Transverse colon (tissue), 4 donors: ENCODE measurements at regions not wholly inside any gene's neighbourhood (a gene's known extent, or its start where the extent isn't known, plus 50 kb on each side); places are given as distances from the start of the nearest gene placed in this dataset.
A peak's percentile ranks its signal among the peaks of the same experiment; 100 is the strongest.
"Not testable (repeated sequence)": the region's sequence is repeated elsewhere in the genome, so short reads cannot be mapped to it uniquely, and the experiment has no call there.

Experiments used
- DNase-seq: peaks from one replicate; pipeline ENCODE4 v3.0.0-alpha.2; 2019
- H3K27ac ChIP-seq, 4 donors: fragments of 200-600 bp; sonication (generic); 2 replicates each; pipeline ENCODE4 v1.5.1; 2016 to 2018; ENCODE audit warnings: inconsistent platforms in 4 of 4
- H3K27me3 ChIP-seq: fragments of 200-600 bp; sonication (generic); 2 replicates; pipeline ENCODE4 v1.5.1; 2017; ENCODE audit warnings: inconsistent platforms
- H3K36me3 ChIP-seq, 4 donors: fragments of 200-600 bp; sonication (generic); 2 replicates each; pipeline ENCODE4 v1.5.1; 2017 to 2019; ENCODE audit warnings: inconsistent platforms in 4 of 4
- H3K4me1 ChIP-seq, 4 donors: fragments of 200-600 bp; sonication (generic); 2 replicates each; pipeline ENCODE4 v1.5.1; 2017 to 2020; ENCODE audit warnings: inconsistent platforms in 4 of 4
- H3K4me3 ChIP-seq, 4 donors: fragments of 200-600 bp; sonication (generic); 1 replicate in 1 of 4; 2 replicates in 3 of 4; pipeline versions ENCODE4 v1.5.1 to v1.6.1; 2017 to 2019; ENCODE audit warnings: inconsistent platforms in 4 of 4
- H3K9me3 ChIP-seq, 2 donors: fragments of 200-600 bp; sonication (generic); 2 replicates each; pipeline ENCODE4 v1.5.1; 2017 to 2019; ENCODE audit warnings: inconsistent platforms in 2 of 2
- CTCF ChIP-seq, 5 experiments: fragments of 200-600 bp in 3 of 5; fragments of 450-650 bp in 2 of 5; sonication (generic) in 3 of 5; IDR thresholded peaks; 1 replicate in 2 of 5; 2 replicates in 3 of 5; pipeline ENCODE4 v1.5.1; 2016 to 2017; ENCODE audit warnings: antibody characterized with exemption in 5 of 5, inconsistent platforms in 3 of 5, mild to moderate bottlenecking in 2 of 5, moderate library complexity in 1 of 5
- EP300 ChIP-seq: sonication (generic); formaldehyde crosslinking; IDR thresholded peaks from one replicate; pipeline ENCODE4 v1.6.1; 2017; ENCODE audit warnings: antibody characterized with exemption, low read depth
- POLR2A ChIP-seq: fragments of 450-650 bp; IDR thresholded peaks from one replicate; pipeline ENCODE4 v1.6.1; 2016; ENCODE audit warnings: antibody characterized with exemption, mild to moderate bottlenecking, moderate library complexity
- POLR2AphosphoS5 ChIP-seq, 3 donors: sonication (generic); formaldehyde crosslinking; IDR thresholded peaks; one replicate each; pipeline ENCODE4 v1.6.1; 2016; ENCODE audit warnings: antibody characterized with exemption in 3 of 3
- WGBS, 2 donors: methylation state at CpG; one replicate each; pipeline ENCODE4 v1.1.5; 2018; ENCODE audit warnings: low coverage in 1 of 2; 5-methylcytosine and 5-hydroxymethylcytosine counted together
- in situ Hi-C, 4 donors: fragments of 200-750 bp; cut with MboI; loops; one replicate each; pipeline versions ENCODE4 v1.15.0 to v1.15.1; 2017; ENCODE audit warnings: low sequenced_read_pairs in 3 of 4, low pct_ligation_motif_present in 1 of 4, low pct_unique_long_range_greater_than_20kb in 1 of 4
- intact Hi-C: fragments of 100-400 bp; cut with DNase I; formaldehyde crosslinking; loops from one replicate; pipeline ENCODE4 v1.15.1; 2023; ENCODE audit warnings: low total_unique reads

- intact Hi-C loops (no loop called here), in situ Hi-C loops (no loop called here)
- Histone ChIP-seq H3K4me3 (no peak overlapping the region), H3K4me1 (no peaks in the 10 kb centered on the region), H3K36me3 (no peaks in the 10 kb centered on the region), H3K27ac (no peak overlapping the region), H3K27me3 (no peaks in the 10 kb centered on the region), H3K9me3 (no peaks in the 10 kb centered on the region)
- WGBS, 2 donors: 71 to 83% methylated on average over 1 of the region's 1 CpG
- no peak for DNase-seq
- TF ChIP-seq POLR2AphosphoS5 (IDR thresholded peaks at IDR 0.05) (no peak), EP300 (no peak), CTCF (IDR thresholded peaks at IDR 0.05) (no peak), POLR2A (no peak)
Observed at GRCh38 chr14:25322784-25323183, 272.8 kb upstream of the STXBP6 start.

DNA sequence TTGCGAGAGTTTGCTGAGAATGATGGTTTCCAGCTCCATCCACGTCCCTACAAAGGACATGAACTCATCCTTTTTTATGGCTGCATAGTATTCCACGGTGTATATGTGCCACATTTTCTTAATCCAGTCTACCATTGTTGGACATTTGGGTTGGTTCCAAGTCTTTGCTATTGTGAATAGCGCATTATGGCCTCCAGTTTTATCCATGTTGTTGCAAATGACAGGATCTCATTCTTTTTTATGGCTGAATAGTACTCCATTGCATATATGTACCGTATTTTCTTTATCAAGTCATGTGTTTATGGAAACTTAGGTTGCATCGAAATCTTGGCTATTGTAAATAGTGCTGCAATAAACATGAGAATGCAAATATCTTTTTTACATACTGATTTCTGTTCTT, 266.1 kb upstream of the STXBP6 start:
- H3K27me3 ChIP-seq, H3K36me3 ChIP-seq, DNase-seq, H3K4me3 ChIP-seq, in situ Hi-C loops, H3K4me1 ChIP-seq, H3K27ac ChIP-seq, intact Hi-C loops, H3K9me3 ChIP-seq: not testable (repeated sequence)
- WGBS, 2 donors: 69 to 79% methylated on average over 4 to 6 of the region's 6 CpGs

- intact Hi-C loops (no loop called here), in situ Hi-C loops (no loop called here)
- peak; percentile 39 for DNase-seq
- no peaks in the 10 kb centered on the region for H3K27me3 ChIP-seq
- no peaks in the 10 kb centered on the region for H3K36me3 ChIP-seq
- no peaks in the 10 kb centered on the region for H3K4me1 ChIP-seq
- no peak overlapping the region for H3K27ac ChIP-seq
- TF ChIP-seq CTCF (IDR thresholded peaks at IDR 0.05) (peak in 4 of 5 experiments; percentile 11 to 46 (median 26)), POLR2A (no peak), POLR2AphosphoS5 (IDR thresholded peaks at IDR 0.05) (no peak)
- no peaks in the 10 kb centered on the region for H3K9me3 ChIP-seq
- H3K4me3 ChIP-seq: no peak overlapping the region
- WGBS, 2 donors: 52% methylated on average over 3 of the region's 3 CpGs; no CpG with 5 or more reads in 1 of the 2 donors
Observed at GRCh38 chr14:25308244-25308643, 258.3 kb upstream of the STXBP6 start.

DNA sequence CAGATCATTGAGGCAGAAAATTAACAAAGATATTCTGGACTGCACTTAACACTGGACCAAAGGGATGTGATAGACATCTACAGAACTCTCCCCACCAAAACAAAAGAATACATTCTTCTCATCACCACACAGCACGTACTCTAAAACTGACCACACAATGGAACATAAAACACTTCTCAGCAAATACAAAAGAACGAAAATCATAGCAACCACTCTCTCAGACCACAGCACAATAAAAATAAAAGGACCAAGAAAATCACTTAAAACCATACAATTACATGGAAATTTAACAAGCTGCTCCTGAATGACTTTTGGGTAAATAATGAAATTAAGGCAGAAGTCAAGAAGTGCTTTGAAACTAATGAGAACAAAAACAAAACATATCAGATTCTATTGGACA, 254.0 kb upstream of the STXBP6 start:
- WGBS, 2 donors: 54 to 75% methylated on average over 2 of the region's 2 CpGs
- in situ Hi-C loops: no loop called here

More for the DNA sequence above, 254.0 kb upstream of the STXBP6 start:
- no peak for DNase-seq
- Histone ChIP-seq H3K4me3 (no peak overlapping the region), H3K27ac (no peak overlapping the region), H3K9me3 (no peaks in the 10 kb centered on the region), H3K36me3 (no peaks in the 10 kb centered on the region), H3K4me1 (no peaks in the 10 kb centered on the region), H3K27me3 (no peaks in the 10 kb centered on the region)
- intact Hi-C loops: no loop called here
- TF ChIP-seq CTCF (IDR thresholded peaks at IDR 0.05) (no peak), EP300 (no peak), POLR2A (no peak), POLR2AphosphoS5 (IDR thresholded peaks at IDR 0.05) (no peak)
